NCI-H2227 (cell line): ENCODE measurements at regions not wholly inside any gene's neighbourhood (a gene's known extent, or its start where the extent isn't known, plus 50 kb on each side); places are given as distances from the start of the nearest gene placed in this dataset.

Source experiments
- DNase-seq: peaks from one replicate; lab custom pipeline; 2025; ENCODE audit not compliant: unreplicated experiment; lab: John Stamatoyannopoulos, UW

GRCh38 chr2:22501851-22502250 lies 883.1 kb upstream of the KLHL29 start:
- no peak for DNase-seq

- DNase-seq = no peak
These were observed 871.4 kb upstream of the KLHL29 start for GRCh38 chr2:22513563-22513962.

GRCh38 chr2:22517141-22517540 lies 867.8 kb upstream of the KLHL29 start:
- DNase-seq = no peak

- DNase-seq = no peak
These were observed 866.3 kb upstream of the KLHL29 start for GRCh38 chr2:22518641-22519040.

- DNase-seq = no peak
These were observed 864.4 kb upstream of the KLHL29 start for GRCh38 chr2:22520369-22521288.

GRCh38 chr2:22521620-22522019 lies 863.4 kb upstream of the KLHL29 start:
- no peak for DNase-seq

- DNase-seq = no peak
These were observed 859.3 kb upstream of the KLHL29 start for GRCh38 chr2:22525681-22526080.

- no peak for DNase-seq
These were observed 854.8 kb upstream of the KLHL29 start for GRCh38 chr2:22530131-22530530.

- no peak for DNase-seq
These were observed 848.8 kb upstream of the KLHL29 start for GRCh38 chr2:22536133-22536532.

GRCh38 chr2:22554453-22554852 lies 830.5 kb upstream of the KLHL29 start:
- no peak for DNase-seq

GRCh38 chr2:22557406-22557805 lies 827.6 kb upstream of the KLHL29 start:
- DNase-seq = no peak

- DNase-seq = no peak
These were observed 825.0 kb upstream of the KLHL29 start for GRCh38 chr2:22560021-22560420.

- no peak for DNase-seq
These were observed 805.6 kb upstream of the KLHL29 start for GRCh38 chr2:22579341-22579740.

- DNase-seq = no peak
These were observed 802.9 kb upstream of the KLHL29 start for GRCh38 chr2:22582107-22582506.

- no peak for DNase-seq
These were observed 788.7 kb upstream of the KLHL29 start for GRCh38 chr2:22596306-22596705.

- peak; percentile 3 for DNase-seq
These were observed 784.8 kb upstream of the KLHL29 start for GRCh38 chr2:22600156-22600555.

GRCh38 chr2:22600999-22601398 lies 784.0 kb upstream of the KLHL29 start:
- DNase-seq = no peak

- DNase-seq = no peak
These were observed 780.8 kb upstream of the KLHL29 start for GRCh38 chr2:22604136-22604535.

- DNase-seq = no peak
These were observed 768.9 kb upstream of the KLHL29 start for GRCh38 chr2:22616031-22616430.

GRCh38 chr2:22623620-22624019 lies 761.4 kb upstream of the KLHL29 start:
- no peak for DNase-seq

- no peak for DNase-seq
These were observed 758.4 kb upstream of the KLHL29 start for GRCh38 chr2:22626621-22627020.

GRCh38 chr2:22628221-22628620 lies 756.8 kb upstream of the KLHL29 start:
- no peak for DNase-seq

- no peak for DNase-seq
These were observed 756.1 kb upstream of the KLHL29 start for GRCh38 chr2:22628906-22629305.
